H1 (cell line): ENCODE measurements at regions not wholly inside any gene's neighbourhood (a gene's known extent, or its start where the extent isn't known, plus 50 kb on each side); places are given as distances from the start of the nearest gene placed in this dataset.

Experiments
- CTCF ChIA-PET: fragments of 300-600 bp; sonication (Branson Sonifier 250); formaldehyde crosslinking; loops from one replicate; lab custom pipeline; 2021; ENCODE audit not compliant: partially characterized antibody; lab: Charles Lee
- POLR2A ChIA-PET: fragments of 300-600 bp; sonication (Branson Sonifier 250); formaldehyde crosslinking; loops from one replicate; lab custom pipeline; 2021; ENCODE audit warnings: inconsistent platforms; ENCODE audit not compliant: partially characterized antibody; lab: Charles Lee
- DNase-seq, 2 experiments: peaks; one replicate each; pipeline versions ENCODE4 v3.0.0 to v3.0.0-alpha.2; 2010 to 2022; ENCODE audit warnings: low spot score in 2 of 2, low read depth in 1 of 2, mixed read lengths in 1 of 2
- FAIRE-seq: peaks from 2 replicates; lab custom pipeline; 2011; peaks lifted over from hg19 to GRCh38; lab: Jason Lieb, UNC
- H2AFZ ChIP-seq: 2 replicates; pipeline ENCODE4 v1.8.1; 2012; ENCODE audit warnings: low read length, inconsistent platforms
- H2AK5ac ChIP-seq: 2 replicates; pipeline ENCODE4 v1.6.1; 2013; ENCODE audit warnings: low read depth, low read length
- H2BK120ac ChIP-seq: replicated peaks from 2 replicates; pipeline ENCODE3; 2013; ENCODE audit warnings: low read depth, low read length, inconsistent platforms
- H2BK12ac ChIP-seq: 2 replicates; pipeline ENCODE4 v1.6.1; 2013; ENCODE audit warnings: low read depth, low read length
- H2BK15ac ChIP-seq: 2 replicates; pipeline ENCODE4 v1.6.1; 2013; ENCODE audit warnings: low read length
- H2BK20ac ChIP-seq: 2 replicates; pipeline ENCODE4 v1.6.1; 2013; ENCODE audit warnings: low read length
- H2BK5ac ChIP-seq: 2 replicates; pipeline ENCODE4 v1.6.1; 2013; ENCODE audit warnings: low read depth, low read length
- H3K14ac ChIP-seq: 2 replicates; pipeline ENCODE4 v1.6.1; 2013; ENCODE audit warnings: inconsistent platforms; ENCODE audit not compliant: insufficient read length
- H3K18ac ChIP-seq: 2 replicates; pipeline ENCODE4 v1.6.1; 2013; ENCODE audit warnings: low read length; ENCODE audit errors: extremely low read depth
- H3K23ac ChIP-seq: 2 replicates; pipeline ENCODE4 v1.6.1; 2013; ENCODE audit warnings: inconsistent platforms; ENCODE audit not compliant: insufficient read length
- H3K23me2 ChIP-seq: 2 replicates; pipeline ENCODE4 v1.6.1; 2013; ENCODE audit warnings: low read depth, low read length
- H3K27ac ChIP-seq: 2 replicates; pipeline ENCODE4 v1.6.1; 2011; ENCODE audit warnings: low read depth, low read length, inconsistent platforms
- H3K27me3 ChIP-seq, 4 experiments: replicated peaks in 1 of 4; 1 replicate in 1 of 4; 2 replicates in 3 of 4; pipeline versions ENCODE4 v1.6.1 to v1.8.1; 2011 to 2013; ENCODE audit warnings: low read length in 3 of 4, mild to moderate bottlenecking in 3 of 4, inconsistent platforms in 2 of 4, mixed read lengths in 2 of 4, moderate library complexity in 1 of 4; ENCODE audit not compliant: control insufficient read depth in 3 of 4, insufficient read depth in 3 of 4; ENCODE audit errors: extremely low read depth in 1 of 4
- H3K36me3 ChIP-seq, 4 experiments: 2 replicates each; pipeline versions ENCODE4 v1.6.1 to v1.8.1; 2011 to 2013; ENCODE audit warnings: mild to moderate bottlenecking in 4 of 4, low read length in 3 of 4, moderate library complexity in 2 of 4, control low read depth in 1 of 4, inconsistent platforms in 1 of 4; ENCODE audit not compliant: insufficient read depth in 4 of 4, control insufficient read depth in 2 of 4
- H3K4ac ChIP-seq: replicated peaks from 2 replicates; pipeline ENCODE3; 2013; ENCODE audit warnings: low read length, low read depth, mixed read lengths, inconsistent platforms; ENCODE audit not compliant: insufficient read length
- H3K4me1 ChIP-seq, 4 experiments: replicated peaks in 1 of 4; 1 replicate in 1 of 4; 2 replicates in 3 of 4; pipeline versions ENCODE4 v1.6.1 to v1.8.1; 2011 to 2013; ENCODE audit warnings: low read length in 3 of 4, inconsistent platforms in 2 of 4, mixed read lengths in 1 of 4; ENCODE audit not compliant: insufficient read depth in 4 of 4, control insufficient read depth in 3 of 4
- H3K4me2 ChIP-seq, 2 experiments: 2 replicates each; pipeline versions ENCODE4 v1.6.1 to v1.8.1; 2011 to 2013; ENCODE audit warnings: low read depth in 2 of 2, low read length in 2 of 2, control low read depth in 1 of 2, inconsistent platforms in 1 of 2, mild to moderate bottlenecking in 1 of 2; ENCODE audit not compliant: insufficient read depth in 1 of 2
- H3K4me3 ChIP-seq, 4 experiments: fragments of 200-600, 300-600 bp in 1 of 4; sonication (generic), shearing (Covaris generic), sonication (Bioruptor Twin) in 1 of 4; 2 replicates each; pipeline versions ENCODE4 v1.5.1 to v1.8.1; 2011 to 2016; ENCODE audit warnings: low read length in 4 of 4, low read depth in 3 of 4, control low read depth in 2 of 4, inconsistent platforms in 2 of 4, mild to moderate bottlenecking in 2 of 4, mixed read lengths in 1 of 4, moderate library complexity in 1 of 4; ENCODE audit not compliant: insufficient read depth in 2 of 4; ENCODE audit errors: extremely low read depth in 1 of 4
- H3K56ac ChIP-seq: replicated peaks from 2 replicates; pipeline ENCODE3; 2013; ENCODE audit warnings: low read depth, mild to moderate bottlenecking, mixed read lengths, low read length, inconsistent platforms; ENCODE audit not compliant: insufficient read length
- H3K79me1 ChIP-seq: 2 replicates; pipeline ENCODE4 v1.6.1; 2013; ENCODE audit warnings: low read depth, low read length, control low read depth
- H3K79me2 ChIP-seq, 2 experiments: 2 replicates each; pipeline versions ENCODE4 v1.6.1 to v1.8.1; 2012 to 2013; ENCODE audit warnings: low read length in 2 of 2, mild to moderate bottlenecking in 2 of 2, inconsistent platforms in 1 of 2; ENCODE audit not compliant: insufficient read depth in 2 of 2, control insufficient read depth in 1 of 2
- H3K9ac ChIP-seq, 4 experiments: replicated peaks in 1 of 4; 1 replicate in 1 of 4; 2 replicates in 3 of 4; pipeline versions ENCODE4 v1.6.1 to v1.8.1; 2011 to 2013; ENCODE audit warnings: low read depth in 3 of 4, low read length in 3 of 4, control low read depth in 2 of 4, mild to moderate bottlenecking in 2 of 4, moderate library complexity in 2 of 4, inconsistent platforms in 1 of 4; ENCODE audit errors: extremely low read depth in 1 of 4
- H3K9me3 ChIP-seq, 2 experiments: 2 replicates each; pipeline versions ENCODE4 v1.6.1 to v1.8.1; 2012 to 2013; ENCODE audit warnings: mild to moderate bottlenecking in 2 of 2, moderate library complexity in 2 of 2, control low read depth in 1 of 2, inconsistent platforms in 1 of 2, low read depth in 1 of 2, low read length in 1 of 2, mixed read lengths in 1 of 2; ENCODE audit not compliant: insufficient read depth in 2 of 2
- H4K20me1 ChIP-seq, 2 experiments: replicated peaks in 1 of 2; 2 replicates each; pipeline versions ENCODE3 to v1.8.1; 2011 to 2013; ENCODE audit warnings: inconsistent platforms in 2 of 2, low read length in 2 of 2, mild to moderate bottlenecking in 1 of 2; ENCODE audit not compliant: insufficient read depth in 2 of 2, control insufficient read depth in 1 of 2
- H4K5ac ChIP-seq: 2 replicates; pipeline ENCODE4 v1.6.1; 2013; ENCODE audit warnings: low read length, low read depth, mixed read lengths, inconsistent platforms; ENCODE audit not compliant: insufficient read length
- H4K8ac ChIP-seq: 2 replicates; pipeline ENCODE4 v1.8.0; 2013; ENCODE audit warnings: mild to moderate bottlenecking, moderate library complexity, low read length, inconsistent platforms; ENCODE audit not compliant: insufficient read depth; ENCODE audit errors: extremely low read depth
- H4K91ac ChIP-seq: replicated peaks from 2 replicates; pipeline ENCODE3; 2013; ENCODE audit warnings: low read length, mixed read lengths, inconsistent platforms; ENCODE audit not compliant: insufficient read length
- BACH1 ChIP-seq: IDR thresholded peaks from 2 replicates; pipeline ENCODE4 v1.6.1; 2012; ENCODE audit warnings: low read length, improper control_type of control experiment
- CEBPB ChIP-seq: IDR thresholded peaks from 2 replicates; pipeline ENCODE4 v1.6.1; 2012; ENCODE audit warnings: low read depth, low read length
- CHD2 ChIP-seq: IDR thresholded peaks from 2 replicates; pipeline ENCODE4 v1.6.1; 2012; ENCODE audit warnings: low read length, improper control_type of control experiment
- CTBP2 ChIP-seq: IDR thresholded peaks from 2 replicates; pipeline ENCODE4 v1.7.0; 2011; ENCODE audit warnings: borderline replicate concordance, mild to moderate bottlenecking, moderate library complexity, mixed read lengths, low read length; ENCODE audit not compliant: insufficient read depth, insufficient read length
- JUND ChIP-seq: IDR thresholded peaks from 2 replicates; pipeline ENCODE4 v1.6.1; 2011; ENCODE audit warnings: mild to moderate bottlenecking, improper control_type of control experiment, low read length
- RFX5 ChIP-seq: IDR thresholded peaks from 2 replicates; pipeline ENCODE4 v1.6.1; 2011; ENCODE audit warnings: low read depth, low read length, improper control_type of control experiment, borderline replicate concordance
- SIN3A ChIP-seq, 2 experiments: IDR thresholded peaks in 1 of 2; conservative IDR thresholded peaks in 1 of 2; 2 replicates each; pipeline ENCODE4 v1.6.1; 2011 to 2012; ENCODE audit warnings: low read length in 2 of 2, improper control_type of control experiment in 1 of 2, low read depth in 1 of 2, mild to moderate bottlenecking in 1 of 2
- SUZ12 ChIP-seq: fragments of 200-600 bp; sonication (generic); IDR thresholded peaks from 2 replicates; pipeline ENCODE4 v1.6.1; 2012; ENCODE audit warnings: mild to moderate bottlenecking, inconsistent platforms, low read length, moderate library complexity, mixed read lengths
- TCF12 ChIP-seq: IDR thresholded peaks from 2 replicates; pipeline ENCODE4 v1.6.1; 2011; ENCODE audit warnings: low read depth, mild to moderate bottlenecking, low read length
- WGBS, 2 experiments: shearing (Covaris generic) in 1 of 2; methylation state at CpG; one replicate each; pipeline versions ENCODE4 v1.1.6 to v1.1.7; 2013 to 2015; ENCODE audit warnings: low lambda C conversion rate in 2 of 2, mixed read lengths in 2 of 2, inconsistent platforms in 1 of 2, low coverage in 1 of 2, missing lambda C conversion rate in 1 of 2; ENCODE audit not compliant: insufficient replicate concordance in 2 of 2, insufficient coverage in 1 of 2, insufficient read length in 1 of 2; ENCODE audit errors: extremely low coverage in 1 of 2, missing lambda C conversion rate in 1 of 2; 5-methylcytosine and 5-hydroxymethylcytosine counted together
- TF ChIP-seq, protein P1 (sequence below), 3 experiments: IDR thresholded peaks; 1 replicate in 2 of 3; 2 replicates in 1 of 3; pipeline versions ENCODE4 v1.5.1 to v1.6.1; 2011; ENCODE audit warnings: low read length in 3 of 3, mild to moderate bottlenecking in 3 of 3, inconsistent platforms in 2 of 3, low read depth in 1 of 3, moderate library complexity in 1 of 3; ENCODE audit not compliant: insufficient read depth in 1 of 3; ENCODE audit errors: control extremely low read depth in 1 of 3

DNA sequence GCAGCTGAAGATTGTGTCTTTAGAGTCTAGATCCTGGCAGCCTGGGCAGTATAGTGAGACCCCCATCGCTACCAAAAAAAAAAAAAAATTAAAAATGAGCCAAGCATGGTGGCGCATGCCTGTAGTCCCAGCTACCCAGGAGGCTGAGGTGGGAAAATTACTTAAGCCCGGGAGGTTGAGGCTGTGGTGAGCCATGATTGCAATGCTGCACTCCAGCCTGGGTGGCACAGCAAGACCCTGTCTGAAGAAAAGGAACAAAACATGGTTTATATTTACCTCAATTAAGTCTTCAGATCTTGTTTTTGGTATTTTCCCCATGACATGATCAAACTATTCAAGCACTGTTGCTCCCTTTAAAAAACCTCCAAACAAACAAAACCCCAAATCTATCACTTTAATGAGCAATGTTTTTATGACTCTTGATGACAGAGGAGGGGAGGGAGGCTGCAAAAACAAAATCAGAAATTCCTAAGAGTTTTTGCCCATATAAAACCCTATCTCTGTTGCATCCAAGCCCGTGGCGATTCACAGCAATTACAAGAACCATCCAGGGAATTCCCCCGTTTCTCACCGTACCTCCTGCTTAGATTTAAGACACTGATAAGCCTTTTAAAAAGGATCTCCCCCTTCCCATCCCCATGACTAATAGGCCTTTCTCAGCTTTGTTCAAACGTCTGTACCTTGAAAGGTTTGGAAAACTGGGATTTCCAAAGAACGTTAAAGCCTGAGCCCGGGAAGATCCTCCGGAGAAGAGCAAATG, 259.9 kb downstream of the BMP7 start:
- no peak overlapping the region for H2AFZ ChIP-seq
- no peak overlapping the region for H3K4ac ChIP-seq

More for the DNA sequence above, 259.9 kb downstream of the BMP7 start:
- POLR2A ChIA-PET: no interaction called here
- H2BK5ac ChIP-seq: no peak overlapping the region
- no peaks in the 10 kb centered on the region for H3K36me3 ChIP-seq
- WGBS, 2 experiments: 91% methylated on average over 11 of the region's 11 CpGs; no CpG with 5 or more reads in 1 of the 2 experiments
- DNase-seq (no peak), FAIRE-seq (no peak)
- no peak overlapping the region for H4K91ac ChIP-seq
- H4K20me1 ChIP-seq: no peaks in the 10 kb centered on the region
- H2BK20ac ChIP-seq: no peak overlapping the region
- H4K5ac ChIP-seq: no peak overlapping the region
- H3K23ac ChIP-seq: no peak overlapping the region
- H3K4me1 ChIP-seq: peaks cover 0 to 8% (median 0%) of the 10 kb centered on the region in 4 experiments; a peak in 1 of 7 replicates
- no peak for TF ChIP-seq BACH1
- no peak for TF ChIP-seq CEBPB
- TF ChIP-seq CHD2: no peak
- TF ChIP-seq CTBP2: no peak
- no peak for TF ChIP-seq SIN3A (conservative IDR thresholded peaks at IDR 0.05 in 1 of 2, IDR thresholded peaks at IDR 0.05 in 1 of 2; ENCODE audit: low read depth in 1 of 2, low read length in 2 of 2)
- TF ChIP-seq TCF12: no peak
- TF ChIP-seq, protein P1, sequence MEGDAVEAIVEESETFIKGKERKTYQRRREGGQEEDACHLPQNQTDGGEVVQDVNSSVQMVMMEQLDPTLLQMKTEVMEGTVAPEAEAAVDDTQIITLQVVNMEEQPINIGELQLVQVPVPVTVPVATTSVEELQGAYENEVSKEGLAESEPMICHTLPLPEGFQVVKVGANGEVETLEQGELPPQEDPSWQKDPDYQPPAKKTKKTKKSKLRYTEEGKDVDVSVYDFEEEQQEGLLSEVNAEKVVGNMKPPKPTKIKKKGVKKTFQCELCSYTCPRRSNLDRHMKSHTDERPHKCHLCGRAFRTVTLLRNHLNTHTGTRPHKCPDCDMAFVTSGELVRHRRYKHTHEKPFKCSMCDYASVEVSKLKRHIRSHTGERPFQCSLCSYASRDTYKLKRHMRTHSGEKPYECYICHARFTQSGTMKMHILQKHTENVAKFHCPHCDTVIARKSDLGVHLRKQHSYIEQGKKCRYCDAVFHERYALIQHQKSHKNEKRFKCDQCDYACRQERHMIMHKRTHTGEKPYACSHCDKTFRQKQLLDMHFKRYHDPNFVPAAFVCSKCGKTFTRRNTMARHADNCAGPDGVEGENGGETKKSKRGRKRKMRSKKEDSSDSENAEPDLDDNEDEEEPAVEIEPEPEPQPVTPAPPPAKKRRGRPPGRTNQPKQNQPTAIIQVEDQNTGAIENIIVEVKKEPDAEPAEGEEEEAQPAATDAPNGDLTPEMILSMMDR (IDR thresholded peaks at IDR 0.05; ENCODE audit: control extremely low read depth in 1 of 3, insufficient read depth in 1 of 3, low read depth in 1 of 3, low read length in 3 of 3): no peak
- no peak for TF ChIP-seq SUZ12
- TF ChIP-seq RFX5: no peak
- TF ChIP-seq JUND: no peak
- H3K9me3 ChIP-seq: no peaks in the 10 kb centered on the region
- no peak overlapping the region for H3K4me3 ChIP-seq
- no peak overlapping the region for H3K56ac ChIP-seq
- no peaks in the 10 kb centered on the region for H3K27me3 ChIP-seq
- H3K23me2 ChIP-seq: no peaks in the 10 kb centered on the region; the same call in 1 of the 2 replicates
- no peak overlapping the region for H2BK12ac ChIP-seq
- no peak overlapping the region for H3K4me2 ChIP-seq
- CTCF ChIA-PET: interaction anchor here (0.6 to 8.6 kb wide), 10 partner anchors 13 to 456 kb away, joined by 3 to 60 read pairs (median 4); no protein-coding TSS in a partner anchor
- no peak overlapping the region for H3K27ac ChIP-seq
- no peak overlapping the region for H2AK5ac ChIP-seq
- no peak overlapping the region for H2BK120ac ChIP-seq
- no peak overlapping the region for H3K14ac ChIP-seq
- H2BK15ac ChIP-seq: no peak overlapping the region
- H3K79me1 ChIP-seq: no peaks in the 10 kb centered on the region
- H3K18ac ChIP-seq: no peak overlapping the region
- H3K79me2 ChIP-seq: no peaks in the 10 kb centered on the region
- no peak overlapping the region for H4K8ac ChIP-seq
- no peak overlapping the region for H3K9ac ChIP-seq
